CD4-positive, alpha-beta T cell treated with Interleukin-15 for 1 hour (primary cell): ENCODE measurements at regions not wholly inside any gene's neighbourhood (a gene's known extent, or its start where the extent isn't known, plus 50 kb on each side); places are given as distances from the start of the nearest gene placed in this dataset.

Source experiments
- DNase-seq: peaks from one replicate; pipeline ENCODE4 v3.0.0-alpha.2; 2020

GRCh38 chr10:116792817-116793216 lies 50.5 kb upstream of the HSPA12A start:
- no peak for DNase-seq

GRCh38 chr10:116796469-116796868 lies 52.8 kb upstream of the ENO4 start:
- peak; percentile 9 for DNase-seq

- DNase-seq = peak; percentile 51
These were observed 52.3 kb upstream of the ENO4 start for GRCh38 chr10:116796910-116797513.

- no peak for DNase-seq
These were observed 50.4 kb upstream of the ENO4 start for GRCh38 chr10:116798859-116799258.
